Mesendoderm (in vitro differentiated cells): ENCODE measurements at regions not wholly inside any gene's neighbourhood (a gene's known extent, or its start where the extent isn't known, plus 50 kb on each side); places are given as distances from the start of the nearest gene placed in this dataset.

ENCODE experiments used
- DNase-seq: peaks from one replicate; pipeline ENCODE4 v3.0.0; 2013
- H2AK5ac ChIP-seq: 2 replicates; pipeline ENCODE4 v1.6.1; 2013; ENCODE audit warnings: low read length, inconsistent platforms
- H2BK120ac ChIP-seq: 2 replicates; pipeline ENCODE4 v1.6.1; 2013; ENCODE audit warnings: low read depth, mild to moderate bottlenecking, low read length, moderate library complexity, mixed read lengths
- H2BK15ac ChIP-seq: replicated peaks from 2 replicates; pipeline ENCODE4 v1.6.1; 2013; ENCODE audit warnings: low read depth, mild to moderate bottlenecking, moderate library complexity
- H2BK5ac ChIP-seq: 2 replicates; pipeline ENCODE4 v1.6.1; 2013; ENCODE audit warnings: low read length, inconsistent platforms
- H3K18ac ChIP-seq: 2 replicates; pipeline ENCODE4 v1.6.1; 2013; ENCODE audit warnings: mild to moderate bottlenecking, low read length, mixed read lengths
- H3K23ac ChIP-seq: one replicate; pipeline ENCODE4 v1.6.1; 2013; ENCODE audit warnings: low read length
- H3K27ac ChIP-seq: 2 replicates; pipeline ENCODE4 v1.5.1; 2013; ENCODE audit warnings: low read depth, mild to moderate bottlenecking, inconsistent platforms, low read length, moderate library complexity
- H3K27me3 ChIP-seq: 2 replicates; pipeline ENCODE4 v1.6.1; 2013; ENCODE audit warnings: low read length, control low read depth, mild to moderate bottlenecking, inconsistent platforms; ENCODE audit not compliant: insufficient read depth, poor library complexity
- H3K36me3 ChIP-seq: 2 replicates; pipeline ENCODE4 v1.6.1; 2013; ENCODE audit warnings: low read length, inconsistent platforms; ENCODE audit not compliant: control insufficient read depth, insufficient read depth
- H3K4ac ChIP-seq: one replicate; pipeline ENCODE4 v1.6.1; 2013; ENCODE audit warnings: low read depth, mild to moderate bottlenecking, low read length, moderate library complexity
- H3K4me1 ChIP-seq: 2 replicates; pipeline ENCODE4 v1.6.1; 2013; ENCODE audit warnings: low read depth, low read length, inconsistent platforms; ENCODE audit not compliant: control insufficient read depth
- H3K4me2 ChIP-seq: 2 replicates; pipeline ENCODE4 v1.6.1; 2013; ENCODE audit warnings: low read length
- H3K4me3 ChIP-seq: 2 replicates; pipeline ENCODE4 v1.5.1; 2013; ENCODE audit warnings: mild to moderate bottlenecking, low read length
- H3K56ac ChIP-seq: one replicate; pipeline ENCODE4 v1.6.1; 2013; ENCODE audit warnings: low read length
- H3K79me1 ChIP-seq: 2 replicates; pipeline ENCODE4 v1.6.1; 2013; ENCODE audit warnings: low read length, inconsistent platforms
- H3K79me2 ChIP-seq: 2 replicates; pipeline ENCODE4 v1.6.1; 2013; ENCODE audit warnings: mild to moderate bottlenecking, low read length; ENCODE audit not compliant: control insufficient read depth, insufficient read depth
- H3K9ac ChIP-seq: 2 replicates; pipeline ENCODE4 v1.6.1; 2013; ENCODE audit warnings: low read length, inconsistent platforms
- H4K5ac ChIP-seq: one replicate; pipeline ENCODE4 v1.6.1; 2013; ENCODE audit warnings: low read length
- H4K8ac ChIP-seq: one replicate; pipeline ENCODE4 v1.6.1; 2013; ENCODE audit warnings: low read depth, mild to moderate bottlenecking, control low read depth, low read length, moderate library complexity
- WGBS: extraction: QIAGEN DNeasy Blood & Tissue Kit; methylation state at CpG from one replicate; pipeline ENCODE4 v1.1.7; 2013; ENCODE audit warnings: low lambda C conversion rate, missing lambda C conversion rate; ENCODE audit not compliant: insufficient coverage; ENCODE audit errors: extremely low coverage; 5-methylcytosine and 5-hydroxymethylcytosine counted together

DNA sequence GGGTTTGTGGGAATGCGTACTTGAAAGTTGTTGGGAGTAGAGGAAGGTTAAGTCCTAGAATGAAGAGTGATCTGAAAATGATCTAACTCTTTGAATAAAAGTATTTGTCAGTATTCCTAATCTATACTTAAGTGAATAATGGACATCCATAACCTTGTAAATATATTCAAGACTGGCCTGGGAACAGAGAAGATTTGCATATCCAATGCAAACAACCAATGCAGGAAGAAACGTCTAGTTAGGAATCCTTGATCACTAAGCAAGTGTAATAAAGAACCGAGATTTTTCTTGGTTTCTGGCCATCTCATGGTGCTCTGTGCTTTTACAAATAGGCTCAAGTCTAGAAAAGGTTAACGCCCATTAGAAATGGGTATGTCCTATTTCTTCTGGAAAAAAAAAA is 157.1 kb downstream of the RAB11FIP2 start:
- Histone ChIP-seq H3K9ac (no peak overlapping the region), H3K4ac (no peak overlapping the region), H3K23ac (no peak overlapping the region), H4K5ac (no peak overlapping the region), H3K4me3 (no peak overlapping the region), H2AK5ac (no peak overlapping the region), H2BK15ac (no peak overlapping the region), H3K4me1 (no peaks in the 10 kb centered on the region), H4K8ac (no peak overlapping the region), H3K56ac (no peak overlapping the region), H2BK120ac (no peak overlapping the region), H3K18ac (no peak overlapping the region), H3K27me3 (no peaks in the 10 kb centered on the region), H3K4me2 (no peak overlapping the region), H3K36me3 (no peaks in the 10 kb centered on the region), H2BK5ac (no peak overlapping the region), H3K79me2 (no peaks in the 10 kb centered on the region), H3K27ac (no peak overlapping the region), H3K79me1 (no peaks in the 10 kb centered on the region)
- WGBS: no CpG with 5 or more reads among the region's 4 CpGs
- no peak for DNase-seq

DNA sequence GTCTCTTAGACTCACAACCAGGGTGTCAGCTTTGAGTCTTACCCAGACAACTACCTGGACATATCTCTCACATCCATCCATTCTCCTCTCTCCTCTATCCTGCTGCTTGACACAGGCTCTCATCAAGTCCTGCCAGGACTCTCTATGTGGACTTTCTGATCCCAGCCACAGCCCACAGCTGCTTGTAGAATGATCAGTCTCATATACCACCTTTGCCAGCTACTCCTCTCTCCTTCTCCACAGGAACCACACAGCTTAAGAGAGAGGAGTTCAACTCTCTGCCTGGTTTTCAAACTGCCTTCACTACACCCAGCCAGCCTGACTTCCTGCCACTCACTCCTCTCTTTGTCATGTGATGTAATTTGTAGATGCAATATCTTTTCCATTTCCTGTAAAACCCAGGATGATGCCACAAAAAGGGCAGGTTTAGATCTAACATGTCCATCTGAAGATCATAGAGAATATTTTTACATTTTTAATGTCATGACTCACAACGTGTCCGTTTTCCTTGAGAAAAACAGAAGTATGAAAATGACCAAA is 154.0 kb downstream of the RAB11FIP2 start:
- H2BK15ac ChIP-seq: no peak overlapping the region
- H3K18ac ChIP-seq: no peak overlapping the region
- no peaks in the 10 kb centered on the region for H3K4me1 ChIP-seq
- H2BK120ac ChIP-seq: no peak overlapping the region
- WGBS: no CpG with 5 or more reads among the region's 2 CpGs
- no peaks in the 10 kb centered on the region for H3K79me2 ChIP-seq
- no peaks in the 10 kb centered on the region for H3K36me3 ChIP-seq
- no peak overlapping the region for H3K4ac ChIP-seq
- no peak overlapping the region for H3K23ac ChIP-seq
- no peak overlapping the region for H3K4me3 ChIP-seq
- H2AK5ac ChIP-seq: no peak overlapping the region
- H3K4me2 ChIP-seq: no peak overlapping the region
- no peak overlapping the region for H4K8ac ChIP-seq
- H3K27me3 ChIP-seq: no peaks in the 10 kb centered on the region
- no peak overlapping the region for H4K5ac ChIP-seq
- H3K79me1 ChIP-seq: no peaks in the 10 kb centered on the region
- H2BK5ac ChIP-seq: no peak overlapping the region
- no peak for DNase-seq
- no peak overlapping the region for H3K27ac ChIP-seq
- no peak overlapping the region for H3K9ac ChIP-seq
- H3K56ac ChIP-seq: no peak overlapping the region

DNA sequence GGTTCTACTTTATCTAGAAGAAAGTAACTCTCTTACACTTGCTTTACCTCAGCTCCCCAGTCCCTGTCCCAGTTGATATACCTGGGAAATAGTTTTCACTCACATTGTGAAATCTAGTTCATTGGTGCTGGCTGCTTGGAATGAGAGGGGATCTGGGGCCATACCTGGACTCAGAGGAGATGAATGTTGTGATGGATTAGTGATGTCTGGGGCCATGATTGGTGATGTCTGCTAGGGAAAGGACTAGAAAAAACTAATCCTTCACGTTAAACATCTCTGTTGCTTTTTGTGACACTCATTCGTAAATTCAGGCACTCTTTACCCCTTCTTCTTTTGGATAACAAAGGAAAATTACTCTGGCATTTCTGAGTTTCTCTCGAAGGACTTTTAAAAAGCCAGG is 152.4 kb downstream of the RAB11FIP2 start:
- no peak overlapping the region for H3K4me3 ChIP-seq
- no peaks in the 10 kb centered on the region for H3K27me3 ChIP-seq
- no peak overlapping the region for H3K27ac ChIP-seq
- H2BK15ac ChIP-seq: no peak overlapping the region
- H3K18ac ChIP-seq: no peak overlapping the region
- H3K4me2 ChIP-seq: no peak overlapping the region
- H2BK5ac ChIP-seq: no peak overlapping the region
- H2BK120ac ChIP-seq: no peak overlapping the region
- H3K4ac ChIP-seq: no peak overlapping the region
- H2AK5ac ChIP-seq: no peak overlapping the region
- DNase-seq: no peak
- H3K56ac ChIP-seq: no peak overlapping the region
- no peaks in the 10 kb centered on the region for H3K79me2 ChIP-seq
- H3K79me1 ChIP-seq: no peaks in the 10 kb centered on the region
- H4K8ac ChIP-seq: no peak overlapping the region
- H3K4me1 ChIP-seq: no peaks in the 10 kb centered on the region
- no peaks in the 10 kb centered on the region for H3K36me3 ChIP-seq
- no CpG with 5 or more reads among the region's 3 CpGs for WGBS
- no peak overlapping the region for H3K9ac ChIP-seq
- H3K23ac ChIP-seq: no peak overlapping the region
- H4K5ac ChIP-seq: no peak overlapping the region

DNA sequence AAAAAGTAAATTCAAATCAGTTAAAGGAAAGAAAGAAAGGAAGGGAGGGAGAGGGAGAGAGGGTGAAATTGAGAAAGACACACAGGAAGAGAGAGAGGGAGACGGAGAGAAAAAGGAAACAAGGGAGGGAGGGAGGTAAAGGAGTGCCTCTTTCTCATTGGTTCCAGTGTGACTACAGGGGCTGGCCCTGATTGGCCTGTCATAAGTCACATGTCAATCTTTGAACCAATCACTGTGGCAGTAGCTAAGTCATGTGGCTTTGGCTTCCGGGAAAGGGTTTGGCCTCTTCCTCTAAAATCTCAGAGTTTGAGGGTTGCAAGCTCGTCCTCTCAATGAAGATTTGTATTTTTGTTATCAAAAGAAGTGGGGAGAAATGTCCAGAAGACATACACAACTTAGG is 150.2 kb downstream of the RAB11FIP2 start:
- H3K27me3 ChIP-seq: no peaks in the 10 kb centered on the region
- H2AK5ac ChIP-seq: no peak overlapping the region
- no peak overlapping the region for H3K9ac ChIP-seq
- no peak overlapping the region for H2BK120ac ChIP-seq
- no peak overlapping the region for H3K27ac ChIP-seq
- H4K8ac ChIP-seq: no peak overlapping the region
- H3K4me1 ChIP-seq: no peaks in the 10 kb centered on the region
- no peak overlapping the region for H4K5ac ChIP-seq
- H3K36me3 ChIP-seq: no peaks in the 10 kb centered on the region
- H3K79me1 ChIP-seq: no peaks in the 10 kb centered on the region
- no peak overlapping the region for H3K23ac ChIP-seq
- H2BK5ac ChIP-seq: no peak overlapping the region
- H3K4me2 ChIP-seq: no peak overlapping the region
- no peak overlapping the region for H2BK15ac ChIP-seq
- no peak for DNase-seq
- H3K56ac ChIP-seq: no peak overlapping the region
- H3K18ac ChIP-seq: no peak overlapping the region
- no CpG with 5 or more reads among the region's 3 CpGs for WGBS
- H3K79me2 ChIP-seq: no peaks in the 10 kb centered on the region
- no peak overlapping the region for H3K4me3 ChIP-seq
- H3K4ac ChIP-seq: no peak overlapping the region

- no peak overlapping the region for H2BK5ac ChIP-seq
- no peaks in the 10 kb centered on the region for H3K79me2 ChIP-seq
- no peaks in the 10 kb centered on the region for H3K27me3 ChIP-seq
- no peak overlapping the region for H2BK120ac ChIP-seq
- no peak overlapping the region for H4K8ac ChIP-seq
- no peak overlapping the region for H3K4me2 ChIP-seq
- H3K4me1 ChIP-seq: no peaks in the 10 kb centered on the region
- H3K27ac ChIP-seq: no peak overlapping the region
- no peak overlapping the region for H2BK15ac ChIP-seq
- H3K4me3 ChIP-seq: no peak overlapping the region
- H3K23ac ChIP-seq: no peak overlapping the region
- no peak overlapping the region for H3K4ac ChIP-seq
- H3K79me1 ChIP-seq: no peaks in the 10 kb centered on the region
- no peak overlapping the region for H3K9ac ChIP-seq
- no peak for DNase-seq
- no peak overlapping the region for H3K56ac ChIP-seq
- no peak overlapping the region for H4K5ac ChIP-seq
- H3K18ac ChIP-seq: no peak overlapping the region
- no CpG with 5 or more reads among the region's 2 CpGs for WGBS
- H2AK5ac ChIP-seq: no peak overlapping the region
- no peaks in the 10 kb centered on the region for H3K36me3 ChIP-seq
These were observed 147.5 kb downstream of the RAB11FIP2 start for GRCh38 chr10:117899181-117899683.

DNA sequence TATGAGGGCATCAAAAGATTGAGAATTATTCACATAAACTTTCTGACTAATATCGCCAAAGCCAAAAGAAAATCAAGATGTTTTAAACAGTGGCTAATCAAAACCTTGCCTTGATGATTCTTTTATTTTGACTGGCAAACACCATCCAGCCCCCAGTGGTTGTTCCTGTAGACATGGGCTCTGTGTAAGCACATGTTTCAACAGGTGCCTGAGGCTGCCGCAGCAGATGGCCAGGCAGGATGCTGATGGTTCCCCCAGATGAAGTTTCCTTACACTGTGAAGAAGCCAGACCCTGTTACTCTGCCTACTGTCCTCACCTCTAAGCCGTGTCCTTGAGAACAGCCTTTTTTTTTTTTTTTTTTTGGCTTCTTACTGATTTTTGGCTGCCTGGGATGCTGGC is 146.5 kb downstream of the RAB11FIP2 start:
- H3K27me3 ChIP-seq: no peaks in the 10 kb centered on the region
- H3K18ac ChIP-seq: no peak overlapping the region
- H2BK120ac ChIP-seq: no peak overlapping the region
- H3K23ac ChIP-seq: no peak overlapping the region
- no CpG with 5 or more reads among the region's 3 CpGs for WGBS
- H3K56ac ChIP-seq: no peak overlapping the region
- H3K4ac ChIP-seq: no peak overlapping the region
- H4K5ac ChIP-seq: no peak overlapping the region
- no peak for DNase-seq
- H3K4me3 ChIP-seq: no peak overlapping the region
- H3K4me2 ChIP-seq: no peak overlapping the region
- no peaks in the 10 kb centered on the region for H3K79me1 ChIP-seq
- no peaks in the 10 kb centered on the region for H3K4me1 ChIP-seq
- H4K8ac ChIP-seq: no peak overlapping the region
- H2AK5ac ChIP-seq: no peak overlapping the region
- H3K9ac ChIP-seq: no peak overlapping the region
- H2BK15ac ChIP-seq: no peak overlapping the region
- H3K36me3 ChIP-seq: no peaks in the 10 kb centered on the region
- H3K27ac ChIP-seq: no peak overlapping the region
- H3K79me2 ChIP-seq: no peaks in the 10 kb centered on the region
- no peak overlapping the region for H2BK5ac ChIP-seq
